Spleen (tissue), 11 donors: ENCODE measurements at regions not wholly inside any gene's neighbourhood (a gene's known extent, or its start where the extent isn't known, plus 50 kb on each side); places are given as distances from the start of the nearest gene placed in this dataset.
A peak's percentile ranks its signal among the peaks of the same experiment; 100 is the strongest.

Experiments
- DNase-seq: peaks from one replicate; pipeline ENCODE4 v3.0.0-alpha.2; 2020
- H3K27ac ChIP-seq, 8 donors: fragments of 200-600 bp; sonication (generic) in 7 of 8; 1 replicate in 4 of 8; 2 replicates in 4 of 8; pipeline versions ENCODE4 v1.5.0 to v1.8.0; 2016 to 2021; ENCODE audit warnings: inconsistent platforms in 4 of 8, mild to moderate bottlenecking in 4 of 8, moderate library complexity in 1 of 8
- H3K27me3 ChIP-seq, 7 donors: fragments of 200-600 bp; sonication (generic) in 6 of 7; replicated peaks in 1 of 7; 1 replicate in 4 of 7; 2 replicates in 3 of 7; pipeline versions ENCODE4 v1.5.0 to v1.8.0; 2016 to 2021; ENCODE audit warnings: inconsistent platforms in 3 of 7, mild to moderate bottlenecking in 1 of 7
- H3K36me3 ChIP-seq, 6 donors: fragments of 200-600 bp; sonication (generic) in 5 of 6; 1 replicate in 4 of 6; 2 replicates in 2 of 6; pipeline versions ENCODE4 v1.5.0 to v1.8.0; 2016 to 2021; ENCODE audit warnings: inconsistent platforms in 2 of 6
- H3K4me1 ChIP-seq, 6 donors: fragments of 200-600 bp; sonication (generic) in 5 of 6; 1 replicate in 3 of 6; 2 replicates in 3 of 6; pipeline versions ENCODE4 v1.5.0 to v1.8.0; 2016 to 2021; ENCODE audit warnings: inconsistent platforms in 3 of 6
- H3K4me3 ChIP-seq, 8 donors: fragments of 200-600 bp; sonication (generic) in 7 of 8; 1 replicate in 4 of 8; 2 replicates in 4 of 8; pipeline versions ENCODE4 v1.5.0 to v1.8.0; 2016 to 2021; ENCODE audit warnings: inconsistent platforms in 4 of 8, mild to moderate bottlenecking in 4 of 8, moderate library complexity in 2 of 8
- H3K9me3 ChIP-seq, 8 donors: fragments of 200-600 bp; sonication (generic) in 7 of 8; 1 replicate in 4 of 8; 2 replicates in 4 of 8; pipeline versions ENCODE4 v1.5.0 to v1.8.0; 2016 to 2021; ENCODE audit warnings: inconsistent platforms in 4 of 8
- POLR2A ChIP-seq, 3 donors: fragments of 450-650 bp; IDR thresholded peaks; one replicate each; pipeline ENCODE4 v1.5.1; 2017; ENCODE audit warnings: antibody characterized with exemption in 3 of 3, mild to moderate bottlenecking in 1 of 3
- POLR2AphosphoS5 ChIP-seq, 3 donors: sonication (generic); formaldehyde crosslinking; IDR thresholded peaks; one replicate each; pipeline ENCODE4 v1.5.1; 2017; ENCODE audit warnings: antibody characterized with exemption in 3 of 3
- WGBS, 5 donors: extraction: QIAGEN DNeasy Blood & Tissue Kit in 3 of 5; methylation state at CpG; one replicate each; pipeline versions ENCODE4 v1.1.5 to v1.1.7; 2013 to 2018; 5-methylcytosine and 5-hydroxymethylcytosine counted together
- intact Hi-C: fragments of 100-400 bp; cut with DNase I; formaldehyde crosslinking; loops from one replicate; pipeline ENCODE4 v1.15.0; 2023; ENCODE audit warnings: low total_unique reads
- TF ChIP-seq, protein P1 (sequence below), 11 experiments: fragments of 200-600 bp in 7 of 11; fragments of 450-650 bp in 4 of 11; sonication (generic) in 4 of 11; IDR thresholded peaks in 8 of 11; conservative IDR thresholded peaks in 3 of 11; 1 replicate in 7 of 11; 2 replicates in 4 of 11; pipeline versions ENCODE4 v1.4.0 to v1.8.0; 2016 to 2021; ENCODE audit warnings: antibody characterized with exemption in 11 of 11, inconsistent platforms in 4 of 11, mild to moderate bottlenecking in 1 of 11
- donor health status: healthy with polysubstance abuse.
- donor health status: DM: no; HTN: no; CAD: no; lungs with moderate emphysema.
- donor health status: DM: no; HTN: no; CAD: no.
- donor health status: Bipolar disorder and iron deficiency.
- donor health status: healthy.
- donor health status: DM: no; HTN: no; CAD: no.
- donor health status: DM: yes; HTN: yes; CAD: no.

DNA sequence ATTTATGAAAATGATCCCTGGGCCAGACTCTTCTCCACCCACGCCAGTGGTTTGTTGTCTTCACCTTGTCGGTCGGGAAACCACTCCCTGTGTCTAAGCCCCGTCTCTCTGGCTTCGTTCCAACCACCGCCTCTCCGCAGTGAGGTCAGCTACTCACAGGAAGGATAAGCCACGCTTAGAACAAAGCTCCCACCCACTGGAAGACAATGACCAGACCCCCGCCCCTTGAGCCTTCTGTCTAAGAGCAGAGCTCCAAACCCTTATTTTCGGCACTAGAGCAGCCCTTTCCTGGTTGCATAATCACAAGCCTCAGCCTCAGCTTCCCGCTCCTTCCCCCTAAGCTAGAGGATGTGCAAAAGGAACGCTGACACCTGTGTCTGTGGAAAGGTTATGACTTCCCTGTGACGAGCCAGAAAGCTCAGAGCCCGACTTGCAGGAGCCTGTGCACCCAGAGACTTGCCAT lies 114.9 kb upstream of the MEF2A start:
- no peaks in the 10 kb centered on the region for H3K36me3 ChIP-seq
- peak overlapping the region in 3 of 8 donors; percentile 8 to 81 (median 21) for H3K27ac ChIP-seq
- WGBS, 5 donors: 22 to 41% (median 26%) methylated on average over 14 of the region's 14 CpGs
- no peaks in the 10 kb centered on the region for H3K9me3 ChIP-seq
- peak in 2 of 3 donors; percentile 22 to 49 for TF ChIP-seq POLR2AphosphoS5 (IDR thresholded peaks at IDR 0.05)
- TF ChIP-seq, protein P1, sequence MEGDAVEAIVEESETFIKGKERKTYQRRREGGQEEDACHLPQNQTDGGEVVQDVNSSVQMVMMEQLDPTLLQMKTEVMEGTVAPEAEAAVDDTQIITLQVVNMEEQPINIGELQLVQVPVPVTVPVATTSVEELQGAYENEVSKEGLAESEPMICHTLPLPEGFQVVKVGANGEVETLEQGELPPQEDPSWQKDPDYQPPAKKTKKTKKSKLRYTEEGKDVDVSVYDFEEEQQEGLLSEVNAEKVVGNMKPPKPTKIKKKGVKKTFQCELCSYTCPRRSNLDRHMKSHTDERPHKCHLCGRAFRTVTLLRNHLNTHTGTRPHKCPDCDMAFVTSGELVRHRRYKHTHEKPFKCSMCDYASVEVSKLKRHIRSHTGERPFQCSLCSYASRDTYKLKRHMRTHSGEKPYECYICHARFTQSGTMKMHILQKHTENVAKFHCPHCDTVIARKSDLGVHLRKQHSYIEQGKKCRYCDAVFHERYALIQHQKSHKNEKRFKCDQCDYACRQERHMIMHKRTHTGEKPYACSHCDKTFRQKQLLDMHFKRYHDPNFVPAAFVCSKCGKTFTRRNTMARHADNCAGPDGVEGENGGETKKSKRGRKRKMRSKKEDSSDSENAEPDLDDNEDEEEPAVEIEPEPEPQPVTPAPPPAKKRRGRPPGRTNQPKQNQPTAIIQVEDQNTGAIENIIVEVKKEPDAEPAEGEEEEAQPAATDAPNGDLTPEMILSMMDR (IDR thresholded peaks at IDR 0.05 in 8 of 11, conservative IDR thresholded peaks at IDR 0.05 in 3 of 11): no peak
- no peak for DNase-seq
- intact Hi-C loops: no loop called here
- H3K4me1 ChIP-seq: peaks cover 24 to 72% (median 52%) of the 10 kb centered on the region in 6 donors
- peak overlapping the region in 1 of 8 donors; percentile 32 for H3K4me3 ChIP-seq
- H3K27me3 ChIP-seq: no peaks in the 10 kb centered on the region

DNA sequence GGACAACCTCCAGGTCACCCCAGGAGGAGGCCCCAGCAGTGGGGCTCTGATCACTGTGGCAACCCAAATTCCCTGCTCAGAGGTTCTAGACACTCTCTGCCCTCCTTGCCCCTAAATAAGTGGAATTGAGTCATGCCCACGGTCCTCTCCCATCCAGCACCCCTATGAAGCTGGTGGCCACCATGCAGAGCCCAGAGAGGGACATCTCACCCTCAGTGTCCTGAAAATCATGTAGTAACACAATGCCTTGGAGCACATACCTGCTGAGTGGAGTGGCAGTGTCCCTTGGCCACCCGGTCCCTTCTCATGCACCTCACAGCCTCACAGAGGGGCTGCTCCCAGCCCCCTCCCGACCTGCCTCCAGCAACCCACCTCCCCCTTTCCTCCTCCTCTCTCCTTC lies 114.3 kb upstream of the MEF2A start:
- DNase-seq: no peak

DNA sequence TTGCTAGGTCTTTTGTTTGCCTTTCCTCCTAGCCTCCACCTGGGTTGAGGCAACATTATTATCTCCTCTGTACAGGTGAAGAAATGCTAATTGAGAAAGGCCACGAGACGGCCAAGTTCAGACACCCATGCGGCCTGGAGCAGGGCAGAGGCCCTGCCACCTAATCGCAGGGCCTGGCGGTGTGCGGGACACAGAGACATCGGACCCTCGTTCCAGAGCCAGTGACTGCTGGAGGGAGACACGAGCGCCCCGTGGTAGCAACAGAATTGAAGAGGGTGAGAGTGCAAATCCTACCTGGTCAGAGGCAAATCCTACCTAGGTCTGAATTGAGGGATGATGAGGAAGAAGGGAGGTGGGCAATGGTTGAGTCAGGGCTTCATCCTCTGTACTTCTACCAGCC lies 113.8 kb upstream of the MEF2A start:
- peaks cover 24 to 70% (median 52%) of the 10 kb centered on the region in 6 donors for H3K4me1 ChIP-seq

More for the DNA sequence above, 114.3 kb upstream of the MEF2A start:
- intact Hi-C loops: no loop called here
- H3K27ac ChIP-seq: peak overlapping the region in 2 of 8 donors; percentile 21 to 81
- no peaks in the 10 kb centered on the region for H3K9me3 ChIP-seq
- peaks cover 24 to 72% (median 52%) of the 10 kb centered on the region in 6 donors for H3K4me1 ChIP-seq
- H3K27me3 ChIP-seq: no peaks in the 10 kb centered on the region
- peak overlapping the region in 1 of 8 donors; percentile 32 for H3K4me3 ChIP-seq
- TF ChIP-seq POLR2A (IDR thresholded peaks at IDR 0.05): no peak
- 83 to 94% (median 90%) methylated on average over 2 to 3 of the region's 3 CpGs for WGBS, 5 donors
- no peaks in the 10 kb centered on the region for H3K36me3 ChIP-seq

DNA sequence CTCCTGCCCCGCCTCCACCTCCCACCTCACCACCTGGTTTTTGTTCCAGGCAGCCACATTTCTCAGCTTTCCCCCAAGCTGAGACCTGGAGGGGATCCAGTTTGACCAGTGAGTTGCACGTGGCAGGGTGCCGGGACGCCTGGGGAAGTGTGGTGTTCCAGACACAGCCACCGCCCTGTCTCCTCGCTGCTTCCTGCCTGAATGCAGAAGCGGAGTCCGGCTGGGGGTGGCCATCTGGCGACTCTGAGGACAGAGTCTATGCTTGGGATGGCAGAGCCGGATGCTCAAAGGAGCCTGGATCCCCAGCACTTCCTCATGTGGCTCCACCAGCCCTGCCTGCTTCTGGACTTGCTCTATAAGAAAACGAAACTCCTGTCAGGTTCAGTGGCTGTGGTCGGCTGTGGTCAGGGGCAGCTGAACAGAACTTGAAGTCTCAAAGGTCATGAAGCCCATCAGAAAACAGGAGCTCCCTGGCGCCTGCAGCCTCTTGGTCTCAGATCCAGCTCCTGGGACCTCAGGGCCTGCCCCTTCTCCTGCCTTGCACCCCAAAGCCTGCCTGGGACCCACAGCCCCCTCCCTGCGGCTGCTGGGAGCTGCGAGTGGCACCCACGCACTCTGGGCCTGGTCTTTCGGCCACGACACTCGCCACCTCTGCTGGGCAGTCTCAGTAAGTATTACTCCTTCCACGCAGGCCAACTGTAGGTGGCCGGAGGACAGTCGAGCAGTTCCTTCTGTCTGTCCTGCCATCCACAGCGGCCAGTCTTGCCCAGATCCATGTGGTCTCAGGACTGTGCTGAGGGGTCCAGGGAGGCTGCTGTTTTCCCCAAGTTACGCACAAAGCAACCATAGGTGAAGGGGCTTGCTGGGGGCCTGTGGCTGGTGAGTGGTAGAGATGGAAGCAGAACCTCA lies 112.8 kb upstream of the MEF2A start:
- H3K27me3 ChIP-seq: no peaks in the 10 kb centered on the region
- peaks cover 0 to 5% (median 0%) of the 10 kb centered on the region in 8 donors for H3K9me3 ChIP-seq
- 41 to 52% (median 44%) methylated on average over 19 to 24 of the region's 24 CpGs for WGBS, 5 donors
- H3K36me3 ChIP-seq: no peaks in the 10 kb centered on the region
- peaks cover 24 to 61% (median 51%) of the 10 kb centered on the region in 6 donors for H3K4me1 ChIP-seq
- H3K27ac ChIP-seq: peak overlapping the region; percentile 11 to 81 (median 58)
- intact Hi-C loops: no loop called here
- TF ChIP-seq POLR2AphosphoS5 (IDR thresholded peaks at IDR 0.05): peak; percentile 68 to 84 (median 81)
- TF ChIP-seq, protein P1 (IDR thresholded peaks at IDR 0.05 in 8 of 11, conservative IDR thresholded peaks at IDR 0.05 in 3 of 11): no peak
- H3K4me3 ChIP-seq: peak overlapping the region in 4 of 8 donors; percentile 2 to 51 (median 6)
- DNase-seq: peak; percentile 92

More for the DNA sequence above, 113.8 kb upstream of the MEF2A start:
- Histone ChIP-seq H3K9me3 (no peaks in the 10 kb centered on the region), H3K4me3 (no peak overlapping the region), H3K27me3 (no peaks in the 10 kb centered on the region), H3K27ac (peak overlapping the region in 5 of 8 donors; percentile 11 to 81 (median 72)), H3K36me3 (no peaks in the 10 kb centered on the region)
- 93 to 97% (median 95%) methylated on average over 11 of the region's 11 CpGs for WGBS, 5 donors
- intact Hi-C loops: no loop called here
- no peak for TF ChIP-seq POLR2AphosphoS5 (IDR thresholded peaks at IDR 0.05)
- TF ChIP-seq POLR2A (IDR thresholded peaks at IDR 0.05): no peak
- TF ChIP-seq, protein P1 (IDR thresholded peaks at IDR 0.05 in 8 of 11, conservative IDR thresholded peaks at IDR 0.05 in 3 of 11): no peak
- DNase-seq: no peak
